BLaER1 (cell line): ENCODE measurements at regions not wholly inside any gene's neighbourhood (a gene's known extent, or its start where the extent isn't known, plus 50 kb on each side); places are given as distances from the start of the nearest gene placed in this dataset.

Experiments
- H3K27ac ChIP-seq: shearing (Covaris generic); formaldehyde crosslinking; 2 replicates; pipeline ENCODE4 v1.8.1; 2022
- H3K27me3 ChIP-seq: shearing (Covaris generic); formaldehyde crosslinking; 2 replicates; pipeline ENCODE4 v1.8.1; 2022
- H3K36me3 ChIP-seq: shearing (Covaris generic); formaldehyde crosslinking; 2 replicates; pipeline ENCODE4 v1.8.1; 2022
- H3K4me1 ChIP-seq: shearing (Covaris generic); formaldehyde crosslinking; 2 replicates; pipeline ENCODE4 v1.8.1; 2022
- H3K4me2 ChIP-seq: shearing (Covaris generic); formaldehyde crosslinking; 2 replicates; pipeline ENCODE4 v1.8.1; 2022
- H3K4me3 ChIP-seq: shearing (Covaris generic); formaldehyde crosslinking; 2 replicates; pipeline ENCODE4 v1.8.1; 2022
- H3K9ac ChIP-seq: shearing (Covaris generic); formaldehyde crosslinking; 2 replicates; pipeline ENCODE4 v1.8.1; 2022
- H3K9me3 ChIP-seq: shearing (Covaris generic); formaldehyde crosslinking; 2 replicates; pipeline ENCODE4 v1.8.1; 2022
- H4K20me1 ChIP-seq: shearing (Covaris generic); formaldehyde crosslinking; 2 replicates; pipeline ENCODE4 v1.8.1; 2022
- Cebpa-rat ChIP-seq: shearing (Covaris generic); IDR thresholded peaks from 2 replicates; pipeline ENCODE4 v1.8.1; 2022

DNA sequence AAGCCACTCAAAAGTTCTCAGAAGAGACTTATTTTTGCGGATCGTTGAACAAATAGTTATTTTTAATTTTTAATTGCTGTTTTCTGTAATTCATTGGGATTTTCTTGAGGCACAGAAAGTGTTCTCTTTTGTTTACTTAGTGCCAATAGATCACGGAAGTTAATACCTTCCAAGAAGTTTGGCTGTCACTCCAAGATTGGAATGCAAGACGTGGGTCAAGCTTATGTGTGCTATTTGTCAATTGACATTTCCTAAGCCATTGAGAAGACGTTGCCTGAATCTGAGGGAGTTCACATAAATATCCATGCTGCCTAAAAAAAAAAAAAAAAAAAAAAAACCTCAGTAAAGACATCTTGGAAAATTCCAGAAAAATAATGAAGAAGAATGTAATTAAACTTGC, 1071.4 kb upstream of the ADGRB3 start:
- H3K27me3 ChIP-seq, result no peaks in the 10 kb centered on the region
- no peaks in the 10 kb centered on the region for H3K4me1 ChIP-seq
- H3K36me3 ChIP-seq, result no peaks in the 10 kb centered on the region
- H3K9ac ChIP-seq, result no peak overlapping the region
- H3K4me2 ChIP-seq, result no peak overlapping the region
- H3K27ac ChIP-seq, result no peak overlapping the region
- no peak for TF ChIP-seq Cebpa-rat
- no peak overlapping the region for H3K4me3 ChIP-seq
- no peaks in the 10 kb centered on the region for H4K20me1 ChIP-seq
- no peaks in the 10 kb centered on the region for H3K9me3 ChIP-seq

DNA sequence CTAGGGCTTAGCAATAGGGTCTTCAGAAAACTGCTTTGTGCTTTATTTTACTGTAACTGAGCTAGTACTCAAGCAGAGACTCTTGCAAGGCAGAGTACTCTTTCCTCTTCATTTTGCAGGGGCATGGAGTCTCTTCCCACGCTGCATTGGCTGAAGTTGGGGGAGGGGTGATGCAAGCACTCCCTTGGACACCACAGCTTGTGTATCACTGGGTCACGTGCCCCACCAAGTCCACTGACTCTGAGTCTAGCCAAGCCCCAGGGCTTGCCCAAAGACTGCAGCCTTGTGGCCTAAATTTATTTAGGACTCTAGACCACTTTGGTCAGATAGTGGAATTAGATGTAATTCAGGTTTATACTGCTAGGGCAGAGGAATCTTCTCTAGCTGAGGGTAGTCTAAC, 1075.0 kb upstream of the ADGRB3 start:
- Histone ChIP-seq H3K4me2 (no peak overlapping the region), H3K36me3 (no peaks in the 10 kb centered on the region), H3K27ac (no peak overlapping the region), H3K4me3 (no peak overlapping the region), H3K9me3 (no peaks in the 10 kb centered on the region), H3K27me3 (no peaks in the 10 kb centered on the region), H3K4me1 (no peaks in the 10 kb centered on the region), H3K9ac (no peak overlapping the region), H4K20me1 (no peaks in the 10 kb centered on the region)
- TF ChIP-seq Cebpa-rat, result no peak

DNA sequence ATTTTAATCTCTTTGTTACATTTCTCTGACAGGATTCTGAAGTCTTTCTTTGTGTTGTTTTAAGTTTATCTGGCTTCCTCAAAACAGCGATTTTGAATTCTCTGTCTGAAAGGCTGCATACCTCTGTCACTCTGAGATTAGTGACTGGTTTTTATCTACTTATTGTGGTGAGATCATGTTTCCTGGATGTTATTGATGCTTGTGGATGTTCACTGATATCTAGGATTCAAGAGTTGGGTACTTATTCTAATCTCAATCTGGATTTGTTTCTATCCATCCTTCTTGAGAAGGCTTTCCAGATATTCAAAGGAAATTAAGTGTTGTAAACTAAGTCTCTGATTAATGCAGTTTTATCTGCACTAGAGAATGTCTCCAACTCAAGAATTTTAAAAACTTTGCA, 1076.1 kb upstream of the ADGRB3 start:
- Histone ChIP-seq H3K4me2 (no peak overlapping the region), H3K36me3 (no peaks in the 10 kb centered on the region), H3K4me3 (no peak overlapping the region), H3K4me1 (no peaks in the 10 kb centered on the region), H4K20me1 (no peaks in the 10 kb centered on the region), H3K27me3 (no peaks in the 10 kb centered on the region), H3K9ac (no peak overlapping the region), H3K9me3 (no peaks in the 10 kb centered on the region), H3K27ac (no peak overlapping the region)
- TF ChIP-seq Cebpa-rat, result no peak

DNA sequence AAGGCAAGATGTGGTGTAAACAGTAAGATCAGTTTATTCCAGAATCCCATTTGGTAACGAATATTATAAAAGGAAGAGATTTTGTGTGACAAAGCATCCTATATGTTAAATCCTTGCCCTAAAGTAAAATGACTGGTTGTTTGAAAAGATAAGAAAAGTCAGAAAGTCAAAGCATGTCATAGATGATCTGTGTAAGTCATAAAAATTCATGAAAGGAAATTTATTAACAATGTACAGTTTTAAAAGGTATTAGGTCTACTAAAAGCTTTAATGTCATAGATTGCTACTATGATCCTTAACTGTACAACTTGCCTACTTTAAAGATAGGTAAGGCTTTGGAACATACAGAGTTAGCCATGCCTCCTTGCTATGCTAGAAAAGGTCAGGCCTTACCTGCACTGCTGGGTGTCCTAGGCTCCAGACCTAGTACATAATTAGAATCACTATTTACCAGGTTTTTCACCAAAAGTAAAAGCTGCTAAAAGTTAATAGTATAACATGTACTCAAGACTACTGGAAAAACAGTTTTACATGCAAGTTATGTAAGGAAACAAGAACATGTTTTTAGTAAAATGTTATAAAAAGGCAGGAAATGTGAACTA, 1090.1 kb upstream of the ADGRB3 start:
- Histone ChIP-seq H3K36me3 (no peaks in the 10 kb centered on the region), H4K20me1 (no peaks in the 10 kb centered on the region), H3K4me1 (no peaks in the 10 kb centered on the region), H3K4me3 (no peak overlapping the region), H3K9me3 (peaks cover 33% of the 10 kb centered on the region), H3K27ac (no peak overlapping the region), H3K4me2 (no peak overlapping the region), H3K9ac (no peak overlapping the region), H3K27me3 (no peaks in the 10 kb centered on the region)
- TF ChIP-seq Cebpa-rat, result no peak

DNA sequence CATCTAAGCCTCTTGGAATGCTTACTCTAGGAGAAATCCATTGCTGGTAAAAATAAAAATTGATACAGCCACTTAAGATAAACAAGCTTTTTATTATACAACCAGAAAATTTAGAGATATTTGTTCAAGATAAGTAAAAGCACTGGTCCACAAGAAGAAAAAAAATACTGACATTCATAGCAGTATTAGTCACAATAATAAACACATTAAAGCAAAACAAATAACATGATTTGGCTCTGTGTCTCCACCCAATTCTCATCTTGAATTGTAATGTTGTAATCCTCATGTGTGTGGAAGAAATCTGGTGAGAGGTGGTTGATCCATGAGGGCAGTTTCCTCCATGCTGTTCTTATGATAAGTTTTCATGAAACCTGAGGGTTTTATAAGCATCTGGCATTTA, 1093.5 kb upstream of the ADGRB3 start:
- Histone ChIP-seq H3K4me2 (no peak overlapping the region), H3K4me3 (no peak overlapping the region), H3K9me3 (peaks cover 37% of the 10 kb centered on the region), H3K27me3 (no peaks in the 10 kb centered on the region), H4K20me1 (no peaks in the 10 kb centered on the region), H3K27ac (no peak overlapping the region), H3K4me1 (no peaks in the 10 kb centered on the region), H3K9ac (no peak overlapping the region), H3K36me3 (no peaks in the 10 kb centered on the region)
- TF ChIP-seq Cebpa-rat, result no peak

DNA sequence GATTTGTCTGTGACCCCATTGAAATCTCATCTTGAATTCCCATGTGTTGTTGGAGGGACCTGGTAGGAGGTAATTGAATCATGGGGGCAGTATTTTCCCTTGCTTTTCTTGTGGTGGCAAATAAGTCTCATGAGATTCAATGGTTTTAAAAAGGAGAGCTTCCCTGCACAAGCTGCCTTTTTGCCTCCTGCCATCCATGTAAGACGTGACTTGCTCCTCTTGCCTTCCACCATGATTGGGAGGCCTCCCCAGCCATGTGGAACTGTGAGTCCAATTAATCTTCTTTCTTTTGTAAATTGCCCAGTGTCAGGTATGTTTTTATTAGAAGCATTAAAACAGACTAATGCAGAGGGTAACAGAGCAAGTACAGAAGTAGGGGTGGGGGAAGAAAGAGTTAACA, 1097.0 kb upstream of the ADGRB3 start:
- H3K4me2 ChIP-seq, result no peak overlapping the region
- no peaks in the 10 kb centered on the region for H4K20me1 ChIP-seq
- H3K9ac ChIP-seq, result no peak overlapping the region
- H3K36me3 ChIP-seq, result no peaks in the 10 kb centered on the region
- H3K27me3 ChIP-seq, result no peaks in the 10 kb centered on the region
- peaks cover 10% of the 10 kb centered on the region for H3K9me3 ChIP-seq
- H3K27ac ChIP-seq, result no peak overlapping the region
- no peaks in the 10 kb centered on the region for H3K4me1 ChIP-seq
- no peak for TF ChIP-seq Cebpa-rat
- no peak overlapping the region for H3K4me3 ChIP-seq

DNA sequence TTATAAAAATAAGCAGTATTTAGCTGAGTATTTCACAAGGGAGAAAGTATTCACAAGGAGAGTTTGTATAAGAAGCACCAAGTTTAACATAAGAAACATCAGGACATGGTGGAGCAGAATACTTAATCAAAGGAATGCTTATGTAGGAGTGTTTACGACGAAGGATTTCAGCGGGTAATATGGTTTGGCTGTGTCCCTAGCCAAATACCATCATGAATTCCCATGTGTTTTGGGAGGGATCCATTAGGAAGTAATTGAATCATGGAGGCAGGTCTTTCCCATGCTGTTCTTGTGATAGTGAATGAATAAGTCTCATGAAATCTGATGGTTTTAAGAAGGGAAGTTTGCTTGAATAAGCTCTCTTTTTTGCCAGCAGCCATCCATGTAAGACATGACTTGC, 1099.1 kb upstream of the ADGRB3 start:
- TF ChIP-seq Cebpa-rat, result no peak
- Histone ChIP-seq H3K4me3 (no peak overlapping the region), H4K20me1 (no peaks in the 10 kb centered on the region), H3K27me3 (no peaks in the 10 kb centered on the region), H3K36me3 (no peaks in the 10 kb centered on the region), H3K27ac (no peak overlapping the region), H3K9ac (no peak overlapping the region), H3K4me2 (no peak overlapping the region), H3K9me3 (peaks cover 4% of the 10 kb centered on the region; the same call in 1 of the 2 replicates), H3K4me1 (no peaks in the 10 kb centered on the region)

DNA sequence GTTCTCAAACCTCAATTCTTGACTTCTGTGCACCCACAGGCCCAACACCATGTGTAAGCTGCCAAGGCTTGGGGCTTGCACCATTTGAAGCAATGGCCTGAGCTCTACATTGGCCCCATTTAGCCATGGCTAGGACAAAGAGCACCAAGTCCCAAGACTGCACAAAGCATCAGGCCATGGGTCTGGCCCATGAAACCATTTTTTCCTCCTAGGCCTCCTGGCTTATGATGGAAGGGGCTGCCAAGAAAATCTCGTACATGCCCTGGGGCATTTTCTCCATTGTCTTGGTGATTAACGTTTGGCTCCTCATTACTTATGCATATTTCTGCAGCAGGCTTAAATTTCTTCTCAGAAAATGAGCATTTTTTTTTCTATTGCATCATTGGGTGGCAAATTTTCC, 1128.7 kb upstream of the ADGRB3 start:
- Histone ChIP-seq H3K9ac (no peak overlapping the region), H3K27ac (no peak overlapping the region), H3K4me2 (no peak overlapping the region), H3K4me3 (no peak overlapping the region), H4K20me1 (no peaks in the 10 kb centered on the region), H3K4me1 (no peaks in the 10 kb centered on the region), H3K9me3 (peaks cover 6% of the 10 kb centered on the region), H3K36me3 (no peaks in the 10 kb centered on the region), H3K27me3 (no peaks in the 10 kb centered on the region)
- TF ChIP-seq Cebpa-rat, result no peak

DNA sequence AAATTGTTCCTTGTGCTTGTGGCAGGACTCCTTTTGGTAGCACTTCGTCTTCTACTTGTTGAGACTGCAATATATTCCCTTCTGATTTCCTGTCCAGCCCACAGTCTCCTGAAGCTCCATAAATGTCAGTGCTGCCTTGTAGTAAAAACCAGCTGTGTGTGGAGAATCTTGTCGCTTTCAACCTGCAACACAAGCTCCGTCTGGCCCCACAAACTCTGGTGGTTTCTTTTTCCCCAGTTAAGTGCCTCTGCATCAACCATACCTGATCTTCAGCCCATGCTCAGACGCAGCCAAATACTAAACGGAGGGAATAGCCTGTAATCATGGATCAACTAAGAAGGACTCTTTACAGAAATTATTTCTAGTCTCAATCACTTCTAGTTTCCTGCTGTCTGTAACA, 1133.3 kb upstream of the ADGRB3 start:
- no peak for TF ChIP-seq Cebpa-rat
- Histone ChIP-seq H3K36me3 (no peaks in the 10 kb centered on the region), H3K27me3 (no peaks in the 10 kb centered on the region), H3K4me1 (no peaks in the 10 kb centered on the region), H4K20me1 (no peaks in the 10 kb centered on the region), H3K27ac (no peak overlapping the region), H3K4me3 (no peak overlapping the region), H3K9me3 (peaks cover 6% of the 10 kb centered on the region), H3K9ac (no peak overlapping the region), H3K4me2 (no peak overlapping the region)

DNA sequence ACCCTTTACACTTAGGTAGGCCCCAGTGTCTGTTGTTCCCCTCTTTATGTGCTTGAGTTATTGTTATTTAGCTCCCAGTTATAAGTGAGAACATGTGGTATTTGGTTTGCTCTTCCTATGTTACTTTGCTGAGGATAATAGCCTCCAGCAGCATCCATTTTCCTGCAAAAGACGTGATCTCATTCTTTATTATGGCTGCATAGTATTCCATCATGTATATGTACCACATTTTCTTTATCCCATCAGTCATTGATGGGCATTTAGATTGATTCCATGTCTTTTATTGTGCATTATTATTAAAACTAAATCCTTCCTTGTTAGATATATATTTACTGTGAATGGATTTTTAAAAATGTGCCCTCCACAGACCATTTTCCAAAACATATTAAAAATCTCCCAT, 1137.3 kb upstream of the ADGRB3 start:
- H3K9me3 ChIP-seq, result no peaks in the 10 kb centered on the region
- H4K20me1 ChIP-seq, result no peaks in the 10 kb centered on the region
- H3K4me2 ChIP-seq, result no peak overlapping the region
- no peak overlapping the region for H3K4me3 ChIP-seq
- no peaks in the 10 kb centered on the region for H3K36me3 ChIP-seq
- H3K9ac ChIP-seq, result no peak overlapping the region
- no peaks in the 10 kb centered on the region for H3K27me3 ChIP-seq
- H3K4me1 ChIP-seq, result no peaks in the 10 kb centered on the region
- no peak for TF ChIP-seq Cebpa-rat
- H3K27ac ChIP-seq, result no peak overlapping the region

DNA sequence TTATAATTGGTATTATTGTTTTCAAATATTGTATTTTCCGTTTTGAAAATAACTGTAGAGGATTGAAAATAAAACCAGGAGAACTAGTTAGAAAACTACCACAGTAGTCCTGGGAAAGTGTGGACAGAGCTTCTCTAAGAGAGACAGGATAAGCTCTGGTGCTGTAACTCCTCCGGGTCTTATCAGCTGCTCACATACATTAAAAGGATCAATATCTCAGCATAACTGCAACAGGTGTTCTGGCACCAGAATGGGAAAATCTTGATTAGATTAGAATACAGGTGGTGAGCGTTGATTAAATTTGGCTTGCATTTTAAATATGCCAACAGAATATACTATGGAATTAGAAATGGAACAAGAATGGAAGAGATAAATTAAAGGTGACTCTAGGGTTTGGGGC, 1138.9 kb upstream of the ADGRB3 start:
- no peaks in the 10 kb centered on the region for H4K20me1 ChIP-seq
- H3K9me3 ChIP-seq, result no peaks in the 10 kb centered on the region
- H3K27ac ChIP-seq, result no peak overlapping the region
- TF ChIP-seq Cebpa-rat, result no peak
- H3K27me3 ChIP-seq, result no peaks in the 10 kb centered on the region
- H3K4me3 ChIP-seq, result no peak overlapping the region
- H3K4me1 ChIP-seq, result no peaks in the 10 kb centered on the region
- H3K36me3 ChIP-seq, result no peaks in the 10 kb centered on the region
- no peak overlapping the region for H3K4me2 ChIP-seq
- H3K9ac ChIP-seq, result no peak overlapping the region
